WI38 (cell line): ENCODE measurements at regions not wholly inside any gene's neighbourhood (a gene's known extent, or its start where the extent isn't known, plus 50 kb on each side); places are given as distances from the start of the nearest gene placed in this dataset.
"Not testable (repeated sequence)": the region's sequence is repeated elsewhere in the genome, so short reads cannot be mapped to it uniquely, and the experiment has no call there.

Experiments used
- H3K4me3 ChIP-seq: 2 replicates; pipeline ENCODE4 v1.5.1; 2011; ENCODE audit warnings: low read depth, mild to moderate bottlenecking, control low read depth, low read length
- CTCF ChIP-seq: IDR thresholded peaks from 2 replicates; pipeline ENCODE4 v1.5.1; 2012; ENCODE audit warnings: low read depth, mild to moderate bottlenecking, control low read depth, low read length

GRCh38 chr2:176913955-176914354 is 298.6 kb upstream of the HNRNPA3 start:
- no peak overlapping the region for H3K4me3 ChIP-seq
- TF ChIP-seq CTCF, result no peak

GRCh38 chr2:176914371-176914770 is 298.2 kb upstream of the HNRNPA3 start:
- TF ChIP-seq CTCF, result no peak
- no peak overlapping the region for H3K4me3 ChIP-seq

GRCh38 chr2:176922545-176922944 is 290.0 kb upstream of the HNRNPA3 start:
- H3K4me3 ChIP-seq, result not testable (repeated sequence)

- TF ChIP-seq CTCF, result no peak
Measured at GRCh38 chr2:176923205-176923604, 289.4 kb upstream of the HNRNPA3 start.

GRCh38 chr2:176924909-176925534 is 287.6 kb upstream of the HNRNPA3 start:
- no peak for TF ChIP-seq CTCF
- no peak overlapping the region for H3K4me3 ChIP-seq

More at GRCh38 chr2:176923205-176923604, 289.4 kb upstream of the HNRNPA3 start:
- H3K4me3 ChIP-seq, result no peak overlapping the region

- H3K4me3 ChIP-seq, result no peak overlapping the region
- TF ChIP-seq CTCF, result no peak
Measured at GRCh38 chr2:176926453-176926852, 286.1 kb upstream of the HNRNPA3 start.

- H3K4me3 ChIP-seq, result not testable (repeated sequence)
Measured at GRCh38 chr2:176929387-176929786, 283.2 kb upstream of the HNRNPA3 start.

GRCh38 chr2:176931588-176932563 is 280.7 kb upstream of the HNRNPA3 start:
- H3K4me3 ChIP-seq, result no peak overlapping the region
- no peak for TF ChIP-seq CTCF
